Tongue (tissue), 1 donor: ENCODE measurements at regions not wholly inside any gene's neighbourhood (a gene's known extent, or its start where the extent isn't known, plus 50 kb on each side); places are given as distances from the start of the nearest gene placed in this dataset.
A peak's percentile ranks its signal among the peaks of the same experiment; 100 is the strongest.

ENCODE experiments used
- DNase-seq: peaks from one replicate; pipeline ENCODE4 v3.0.0-alpha.2; 2015

GRCh38 chr2:122507261-122507660, 751.8 kb downstream of the TSN start:
- DNase-seq = no peak

- DNase-seq = no peak
Observed at GRCh38 chr2:122512091-122512490, 756.6 kb downstream of the TSN start.

- no peak for DNase-seq
Observed at GRCh38 chr2:122514451-122514996, 759.1 kb downstream of the TSN start.

GRCh38 chr2:122515731-122516290, 760.4 kb downstream of the TSN start:
- DNase-seq = no peak

- DNase-seq = no peak
Observed at GRCh38 chr2:122516775-122517174, 761.3 kb downstream of the TSN start.

- DNase-seq = no peak
Observed at GRCh38 chr2:122519366-122519765, 763.9 kb downstream of the TSN start.

GRCh38 chr2:122519821-122520611, 764.6 kb downstream of the TSN start:
- no peak for DNase-seq

- DNase-seq = no peak
Observed at GRCh38 chr2:122523143-122523542, 767.7 kb downstream of the TSN start.

- no peak for DNase-seq
Observed at GRCh38 chr2:122523981-122524380, 768.5 kb downstream of the TSN start.

- peak; percentile 37 for DNase-seq
Observed at GRCh38 chr2:122525336-122525735, 769.9 kb downstream of the TSN start.

GRCh38 chr2:122528061-122528460, 772.6 kb downstream of the TSN start:
- no peak for DNase-seq

GRCh38 chr2:122528958-122529705, 773.7 kb downstream of the TSN start:
- no peak for DNase-seq

- peak; percentile 17 for DNase-seq
Observed at GRCh38 chr2:122530814-122531213, 775.4 kb downstream of the TSN start.

GRCh38 chr2:122531290-122532071, 776.0 kb downstream of the TSN start:
- DNase-seq = peak; percentile 51

GRCh38 chr2:122532072-122532344, 776.6 kb downstream of the TSN start:
- DNase-seq = no peak

GRCh38 chr2:122532481-122532880, 777.0 kb downstream of the TSN start:
- no peak for DNase-seq

GRCh38 chr2:122535960-122536505, 780.6 kb downstream of the TSN start:
- DNase-seq = no peak

GRCh38 chr2:122539311-122539710, 783.9 kb downstream of the TSN start:
- DNase-seq = no peak

- no peak for DNase-seq
Observed at GRCh38 chr2:122539920-122540319, 784.5 kb downstream of the TSN start.

GRCh38 chr2:122542236-122542635, 786.8 kb downstream of the TSN start:
- no peak for DNase-seq

- DNase-seq = no peak
Observed at GRCh38 chr2:122542646-122543045, 787.2 kb downstream of the TSN start.

GRCh38 chr2:122543815-122544214, 788.4 kb downstream of the TSN start:
- DNase-seq = no peak
